ENCODE measurements at regions not wholly inside any gene's neighbourhood (a gene's known extent, or its start where the extent isn't known, plus 50 kb on each side); places are given as distances from the start of the nearest gene placed in this dataset.

- DNase-seq (ENCODE audit: low read depth, low spot score), result no peak
These were observed 290.8 kb upstream of the MC4R start for GRCh38 chr18:60663060-60663989.

GRCh38 chr18:60664736-60665135 lies 292.2 kb upstream of the MC4R start:
- DNase-seq (ENCODE audit: low read depth, low spot score), result no peak

GRCh38 chr18:60667016-60667415 lies 294.4 kb upstream of the MC4R start:
- DNase-seq (ENCODE audit: low read depth, low spot score), result no peak

GRCh38 chr18:60668583-60668982 lies 296.0 kb upstream of the MC4R start:
- no peak for DNase-seq (ENCODE audit: low read depth, low spot score)

GRCh38 chr18:60669938-60670337 lies 297.4 kb upstream of the MC4R start:
- no peak for DNase-seq (ENCODE audit: low read depth, low spot score)

GRCh38 chr18:60671021-60671420 lies 298.4 kb upstream of the MC4R start:
- no peak for DNase-seq (ENCODE audit: low read depth, low spot score)

- DNase-seq (ENCODE audit: low read depth, low spot score), result no peak
These were observed 302.6 kb upstream of the MC4R start for GRCh38 chr18:60675126-60675525.

- no peak for DNase-seq (ENCODE audit: low read depth, low spot score)
These were observed 303.2 kb upstream of the MC4R start for GRCh38 chr18:60675801-60676200.

- DNase-seq (ENCODE audit: low read depth, low spot score), result no peak
These were observed 304.2 kb upstream of the MC4R start for GRCh38 chr18:60676815-60677214.

- DNase-seq (ENCODE audit: low read depth, low spot score), result no peak
These were observed 312.4 kb upstream of the MC4R start for GRCh38 chr18:60684843-60685513.

GRCh38 chr18:60686142-60686541 lies 313.6 kb upstream of the MC4R start:
- no peak for DNase-seq (ENCODE audit: low read depth, low spot score)

GRCh38 chr18:60691061-60691460 lies 318.5 kb upstream of the MC4R start:
- DNase-seq (ENCODE audit: low read depth, low spot score), result no peak

- no peak for DNase-seq (ENCODE audit: low read depth, low spot score)
These were observed 320.9 kb upstream of the MC4R start for GRCh38 chr18:60693426-60693825.

GRCh38 chr18:60698901-60699300 lies 326.3 kb upstream of the MC4R start:
- DNase-seq (ENCODE audit: low read depth, low spot score), result no peak

- no peak for DNase-seq (ENCODE audit: low read depth, low spot score)
These were observed 350.2 kb upstream of the MC4R start for GRCh38 chr18:60722742-60723141.

- DNase-seq (ENCODE audit: low read depth, low spot score), result no peak
These were observed 359.6 kb upstream of the MC4R start for GRCh38 chr18:60732143-60732542.

- DNase-seq (ENCODE audit: low read depth, low spot score), result no peak
These were observed 366.6 kb upstream of the MC4R start for GRCh38 chr18:60739212-60739611.

GRCh38 chr18:60740313-60740712 lies 367.7 kb upstream of the MC4R start:
- DNase-seq (ENCODE audit: low read depth, low spot score), result no peak

GRCh38 chr18:60746491-60746890 lies 373.9 kb upstream of the MC4R start:
- DNase-seq (ENCODE audit: low read depth, low spot score), result no peak

- no peak for DNase-seq (ENCODE audit: low read depth, low spot score)
These were observed 374.3 kb upstream of the MC4R start for GRCh38 chr18:60746919-60747318.

GRCh38 chr18:60753753-60754152 lies 381.2 kb upstream of the MC4R start:
- no peak for DNase-seq (ENCODE audit: low read depth, low spot score)

- DNase-seq (ENCODE audit: low read depth, low spot score), result no peak
These were observed 381.9 kb upstream of the MC4R start for GRCh38 chr18:60754413-60755009.

- DNase-seq (ENCODE audit: low read depth, low spot score), result no peak
These were observed 382.6 kb upstream of the MC4R start for GRCh38 chr18:60755134-60755533.

Measured in iPS DF 19.7 (cell line).